HCT116 (cell line): ENCODE measurements at regions not wholly inside any gene's neighbourhood (a gene's known extent, or its start where the extent isn't known, plus 50 kb on each side); places are given as distances from the start of the nearest gene placed in this dataset.
A peak's percentile ranks its signal among the peaks of the same experiment; 100 is the strongest.

Experiments used
- ATAC-seq: fragments of 200-7000 bp; cut with Tn5 transposase; 2 replicates; pipeline ENCODE4 v1.9.1; 2020; ENCODE audit warnings: mild to moderate bottlenecking, moderate library complexity
- BruUV-seq: library from RNA; stranded (reverse); fragments of 400-500 nt; replicated peaks from 2 replicates; lab custom pipeline; 2021; lab: Mats Ljungman, UMichigan
- CTCF ChIA-PET: fragments of 300-600 bp; sonication (Branson Sonifier 250); formaldehyde crosslinking; loops from one replicate; lab custom pipeline; 2021; ENCODE audit warnings: antibody characterized with exemption; lab: Charles Lee
- POLR2A ChIA-PET: fragments of 300-600, 350-600 bp; sonication (Branson Sonifier 250); formaldehyde crosslinking; loops from one replicate; lab custom pipeline; 2021; ENCODE audit warnings: antibody characterized with exemption; lab: Charles Lee
- RAD21 ChIA-PET, 2 experiments: fragments of 300-600 bp; sonication (Branson Sonifier 250); formaldehyde crosslinking; loops; one replicate each; lab custom pipeline; 2023; ENCODE audit warnings: low total read pairs in 2 of 2; ENCODE audit not compliant: uncharacterized antibody in 2 of 2, unreplicated experiment in 2 of 2, low non-redundant PET in 1 of 2; lab: Charles Lee
- DNase-seq: peaks from one replicate; pipeline ENCODE4 v3.0.0-alpha.2; 2010; ENCODE audit warnings: low read depth, low spot score
- H2AFZ ChIP-seq: fragments of 200-600 bp; shearing (Covaris generic), sonication (generic); 2 replicates; pipeline ENCODE4 v1.6.1; 2017; ENCODE audit warnings: low read depth, mixed run types, mixed read lengths, antibody characterized with exemption, low read length; ENCODE audit not compliant: poor library complexity, severe bottlenecking
- H3K27ac ChIP-seq: 2 replicates; pipeline ENCODE4 v1.5.1; 2012; ENCODE audit warnings: low read depth, low read length
- H3K27me3 ChIP-seq: fragments of 200-600 bp; sonication (generic); 2 replicates; pipeline ENCODE4 v1.6.1; 2016; ENCODE audit warnings: mixed run types, low read length, mixed read lengths; ENCODE audit not compliant: insufficient read depth
- H3K36me3 ChIP-seq, 2 experiments: fragments of 200-500 bp in 1 of 2; fragments of 200-600 bp in 1 of 2; sonication (Bioruptor generic) in 1 of 2; sonication (generic) in 1 of 2; 2 replicates each; pipeline versions ENCODE4 v1.5.1 to v1.6.1; 2014 to 2016; ENCODE audit warnings: low read length in 2 of 2, inconsistent platforms in 1 of 2, mixed read lengths in 1 of 2, mixed run types in 1 of 2; ENCODE audit not compliant: insufficient read depth in 2 of 2, control insufficient read depth in 1 of 2
- H3K4me1 ChIP-seq, 2 experiments: fragments of 200-600 bp in 1 of 2; sonication (generic) in 1 of 2; 2 replicates each; pipeline versions ENCODE4 v1.5.1 to v1.6.1; 2012 to 2017; ENCODE audit warnings: low read length in 2 of 2, inconsistent platforms in 1 of 2, mild to moderate bottlenecking in 1 of 2, mixed read lengths in 1 of 2, mixed run types in 1 of 2, moderate library complexity in 1 of 2; ENCODE audit not compliant: insufficient read depth in 2 of 2, control insufficient read depth in 1 of 2
- H3K4me2 ChIP-seq: fragments of 200-600 bp; sonication (generic); 2 replicates; pipeline ENCODE4 v1.6.1; 2017; ENCODE audit warnings: mixed run types, low read length, mixed read lengths
- H3K4me3 ChIP-seq, 2 experiments: fragments of 200-600 bp in 1 of 2; sonication (generic) in 1 of 2; replicated peaks in 1 of 2; 2 replicates each; pipeline ENCODE4 v1.5.1; 2011 to 2016; ENCODE audit warnings: low read length in 2 of 2, control low read depth in 1 of 2, low read depth in 1 of 2, mild to moderate bottlenecking in 1 of 2, mixed read lengths in 1 of 2, mixed run types in 1 of 2
- H3K79me2 ChIP-seq: fragments of 200-600 bp; sonication (generic); 2 replicates; pipeline ENCODE4 v1.6.1; 2017; ENCODE audit warnings: mild to moderate bottlenecking, mixed run types, low read length, moderate library complexity, mixed read lengths; ENCODE audit not compliant: insufficient read depth
- H3K9ac ChIP-seq: fragments of 200-600 bp; sonication (generic); 2 replicates; pipeline ENCODE4 v1.6.1; 2016; ENCODE audit warnings: low read length, mixed read lengths
- H3K9me2 ChIP-seq: fragments of 200-600 bp; sonication (generic), shearing (Covaris generic); 2 replicates; pipeline ENCODE4 v1.6.1; 2017; ENCODE audit warnings: mixed run types, mild to moderate bottlenecking, moderate library complexity; ENCODE audit not compliant: insufficient read depth
- H3K9me3 ChIP-seq, 2 experiments: fragments of 200-500 bp in 1 of 2; fragments of 200-600 bp in 1 of 2; sonication (Bioruptor generic) in 1 of 2; sonication (generic) in 1 of 2; 2 replicates each; pipeline ENCODE4 v1.6.1; 2014 to 2017; ENCODE audit warnings: low read length in 2 of 2, mixed read lengths in 2 of 2, inconsistent platforms in 1 of 2, low read depth in 1 of 2, mild to moderate bottlenecking in 1 of 2, mixed run types in 1 of 2, moderate library complexity in 1 of 2; ENCODE audit not compliant: control insufficient read depth in 1 of 2, insufficient read depth in 1 of 2
- H4K20me1 ChIP-seq: fragments of 200-600 bp; sonication (generic), shearing (Covaris generic); 2 replicates; pipeline ENCODE4 v1.6.1; 2017; ENCODE audit warnings: mixed run types, mild to moderate bottlenecking, moderate library complexity; ENCODE audit not compliant: insufficient read depth
- CTCF ChIP-seq, 3 experiments: fragments of 200-600 bp in 1 of 3; sonication (generic) in 1 of 3; IDR thresholded peaks in 2 of 3; conservative IDR thresholded peaks in 1 of 3; 2 replicates each; pipeline ENCODE4 v1.5.1; 2012 to 2017; ENCODE audit warnings: low read depth in 2 of 3, low read length in 2 of 3, antibody characterized with exemption in 1 of 3, borderline replicate concordance in 1 of 3, control low read depth in 1 of 3, mild to moderate bottlenecking in 1 of 3, mixed read lengths in 1 of 3, mixed run types in 1 of 3, moderate library complexity in 1 of 3; ENCODE audit not compliant: insufficient read depth in 1 of 3
- TCF7L2 ChIP-seq: IDR thresholded peaks from 2 replicates; pipeline ENCODE4 v1.7.0; 2011; ENCODE audit warnings: borderline replicate concordance, inconsistent platforms; ENCODE audit not compliant: insufficient read depth, insufficient read length; ENCODE audit errors: extremely low read depth
- intact Hi-C: fragments of 100-400 bp; cut with micrococcal nuclease; formaldehyde crosslinking; loops from 2 replicates; pipeline ENCODE4 v1.10.0; 2022

DNA sequence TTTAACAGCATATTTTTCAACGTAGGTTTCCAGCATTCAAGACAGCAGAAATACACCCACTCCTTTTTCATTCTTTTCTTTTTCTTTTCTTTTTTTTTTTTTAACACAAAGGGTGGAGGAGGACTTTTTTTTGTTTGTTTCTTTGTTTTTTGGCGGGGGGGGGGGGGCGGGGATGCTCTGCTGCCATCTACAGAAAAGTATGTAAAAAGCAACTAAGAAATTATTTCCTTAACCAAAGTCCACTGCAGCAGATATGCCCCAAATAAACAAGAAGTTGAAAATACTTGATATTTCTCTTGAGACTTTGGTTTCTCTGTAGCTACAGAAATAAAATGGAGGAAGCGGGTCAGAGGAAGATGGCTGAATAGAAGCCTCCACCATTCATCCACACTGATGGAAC, 63.2 kb upstream of the PBDC1 start:
- Histone ChIP-seq H4K20me1 (no peaks in the 10 kb centered on the region), H3K79me2 (no peaks in the 10 kb centered on the region), H2AFZ (no peak overlapping the region), H3K27me3 (no peaks in the 10 kb centered on the region), H3K4me1 (no peaks in the 10 kb centered on the region), H3K36me3 (no peaks in the 10 kb centered on the region), H3K27ac (no peak overlapping the region), H3K9ac (no peak overlapping the region), H3K9me3 (no peaks in the 10 kb centered on the region), H3K9me2 (no peaks in the 10 kb centered on the region), H3K4me2 (no peak overlapping the region), H3K4me3 (no peak overlapping the region)
- ATAC-seq (no peak), DNase-seq (no peak)
- TF ChIP-seq CTCF (IDR thresholded peaks at IDR 0.05 in 2 of 3, conservative IDR thresholded peaks at IDR 0.05 in 1 of 3; ENCODE audit: borderline replicate concordance in 1 of 3, insufficient read depth in 1 of 3, low read depth in 2 of 3, low read length in 2 of 3): peak in 1 of 3 experiments; percentile 34; a peak in 3 of 6 replicates
- TF ChIP-seq TCF7L2: no peak
- no TSS peak for BruUV-seq
- intact Hi-C loops: no loop called here
- POLR2A ChIA-PET: no interaction called here
- CTCF ChIA-PET: no interaction called here
- RAD21 ChIA-PET: no interaction called here
